OCI-LY7 (cell line): ENCODE measurements at regions not wholly inside any gene's neighbourhood (a gene's known extent, or its start where the extent isn't known, plus 50 kb on each side); places are given as distances from the start of the nearest gene placed in this dataset.

Experiments
- CTCF ChIP-seq: fragments of 200-600 bp; sonication (generic); conservative IDR thresholded peaks from 2 replicates; pipeline ENCODE4 v1.5.1; 2014; ENCODE audit warnings: mild to moderate bottlenecking, antibody characterized with exemption, low read length, moderate library complexity, mixed read lengths
- EZH2phosphoT487 ChIP-seq: fragments of 200-600 bp; sonication (generic); IDR thresholded peaks from 2 replicates; pipeline ENCODE4 v1.6.1; 2018; ENCODE audit warnings: low read depth, borderline replicate concordance, mild to moderate bottlenecking, mixed run types, antibody characterized with exemption, low read length, moderate library complexity, mixed read lengths

- TF ChIP-seq CTCF = peak; percentile 68
- no peak for TF ChIP-seq EZH2phosphoT487
These were observed 763.9 kb downstream of the BCL11A start for GRCh38 chr2:59789523-59789922.
